MM.1S (cell line): ENCODE measurements at regions not wholly inside any gene's neighbourhood (a gene's known extent, or its start where the extent isn't known, plus 50 kb on each side); places are given as distances from the start of the nearest gene placed in this dataset.

Experiments used
- EZH2 ChIP-seq: fragments of 300-600 bp; sonication (generic); optimal IDR thresholded peaks from 2 replicates; pipeline ENCODE3; 2017; ENCODE audit warnings: low read depth, mild to moderate bottlenecking, antibody characterized with exemption, low read length, mixed read lengths
- EZH2phosphoT487 ChIP-seq: fragments of 300-600 bp; sonication (generic); IDR thresholded peaks from 2 replicates; pipeline ENCODE4 v1.6.1; 2018; ENCODE audit warnings: antibody characterized with exemption, low read length
- TF ChIP-seq, protein P1 (sequence below): fragments of 300-600 bp; sonication (generic); IDR thresholded peaks from 2 replicates; pipeline ENCODE4 v1.5.1; 2016; ENCODE audit warnings: antibody characterized with exemption, low read length, mixed read lengths

DNA sequence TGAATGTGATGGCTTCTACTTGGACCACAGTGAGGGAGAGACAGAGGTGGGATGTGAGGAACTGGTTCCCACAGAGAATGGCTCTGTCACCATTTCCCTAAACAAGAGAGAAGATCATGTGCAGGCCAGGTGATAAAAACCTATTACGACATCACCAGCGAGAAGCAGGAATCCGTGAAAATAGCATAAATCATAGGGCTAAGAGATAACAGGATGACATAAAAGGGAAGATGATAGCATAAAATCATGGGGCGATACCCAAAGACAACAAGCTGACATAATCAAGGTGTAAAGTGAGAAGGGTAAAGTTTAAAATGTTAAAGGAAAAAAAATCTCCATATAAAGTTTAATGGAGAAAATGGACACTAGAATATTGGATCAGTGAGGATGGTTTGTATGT, 205.5 kb upstream of the SLIT2 start:
- TF ChIP-seq, protein P1, sequence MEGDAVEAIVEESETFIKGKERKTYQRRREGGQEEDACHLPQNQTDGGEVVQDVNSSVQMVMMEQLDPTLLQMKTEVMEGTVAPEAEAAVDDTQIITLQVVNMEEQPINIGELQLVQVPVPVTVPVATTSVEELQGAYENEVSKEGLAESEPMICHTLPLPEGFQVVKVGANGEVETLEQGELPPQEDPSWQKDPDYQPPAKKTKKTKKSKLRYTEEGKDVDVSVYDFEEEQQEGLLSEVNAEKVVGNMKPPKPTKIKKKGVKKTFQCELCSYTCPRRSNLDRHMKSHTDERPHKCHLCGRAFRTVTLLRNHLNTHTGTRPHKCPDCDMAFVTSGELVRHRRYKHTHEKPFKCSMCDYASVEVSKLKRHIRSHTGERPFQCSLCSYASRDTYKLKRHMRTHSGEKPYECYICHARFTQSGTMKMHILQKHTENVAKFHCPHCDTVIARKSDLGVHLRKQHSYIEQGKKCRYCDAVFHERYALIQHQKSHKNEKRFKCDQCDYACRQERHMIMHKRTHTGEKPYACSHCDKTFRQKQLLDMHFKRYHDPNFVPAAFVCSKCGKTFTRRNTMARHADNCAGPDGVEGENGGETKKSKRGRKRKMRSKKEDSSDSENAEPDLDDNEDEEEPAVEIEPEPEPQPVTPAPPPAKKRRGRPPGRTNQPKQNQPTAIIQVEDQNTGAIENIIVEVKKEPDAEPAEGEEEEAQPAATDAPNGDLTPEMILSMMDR = no peak
- TF ChIP-seq EZH2 (no peak), EZH2phosphoT487 (no peak)
